Lung (tissue), 11 donors: ENCODE measurements at regions not wholly inside any gene's neighbourhood (a gene's known extent, or its start where the extent isn't known, plus 50 kb on each side); places are given as distances from the start of the nearest gene placed in this dataset.

Experiments
- ATAC-seq: fragments of 200-7000 bp; cut with Tn5 transposase; one replicate; pipeline ENCODE4 v1.9.1; 2020; ENCODE audit warnings: moderate number of reproducible peaks; ENCODE audit not compliant: insufficient read depth, low FRiP score
- DNase-seq, 3 donors: peaks; one replicate each; pipeline ENCODE4 v3.0.0-alpha.2; 2013 to 2017
- H3K27ac ChIP-seq, 2 donors: one replicate each; pipeline ENCODE4 v1.5.1; 2013; ENCODE audit warnings: mild to moderate bottlenecking in 2 of 2, moderate library complexity in 2 of 2, control low read depth in 1 of 2, inconsistent platforms in 1 of 2, low read depth in 1 of 2, low read length in 1 of 2
- H3K27me3 ChIP-seq, 3 donors: one replicate each; pipeline ENCODE4 v1.5.1; 2013; ENCODE audit warnings: low read length in 2 of 3; ENCODE audit not compliant: control insufficient read depth in 3 of 3, insufficient read depth in 3 of 3
- H3K36me3 ChIP-seq, 4 donors: one replicate each; pipeline ENCODE4 v1.5.1; 2013; ENCODE audit warnings: low read length in 4 of 4, mild to moderate bottlenecking in 1 of 4, moderate library complexity in 1 of 4; ENCODE audit not compliant: control insufficient read depth in 4 of 4, insufficient read depth in 4 of 4
- H3K4me1 ChIP-seq, 5 donors: one replicate each; pipeline ENCODE4 v1.5.1; 2013; ENCODE audit warnings: low read length in 5 of 5, mild to moderate bottlenecking in 2 of 5, moderate library complexity in 1 of 5; ENCODE audit not compliant: control insufficient read depth in 5 of 5, insufficient read depth in 5 of 5
- H3K4me3 ChIP-seq: one replicate; pipeline ENCODE4 v1.5.1; 2013; ENCODE audit warnings: mild to moderate bottlenecking, control low read depth, moderate library complexity
- H3K9ac ChIP-seq, 2 donors: one replicate each; pipeline ENCODE4 v1.5.1; 2013; ENCODE audit warnings: low read length in 2 of 2, control low read depth in 1 of 2; ENCODE audit not compliant: insufficient read depth in 1 of 2
- H3K9me3 ChIP-seq, 4 donors: one replicate each; pipeline ENCODE4 v1.5.1; 2013; ENCODE audit warnings: low read length in 3 of 4, mild to moderate bottlenecking in 1 of 4, moderate library complexity in 1 of 4; ENCODE audit not compliant: control insufficient read depth in 4 of 4, insufficient read depth in 3 of 4
- CTCF ChIP-seq: IDR thresholded peaks from 2 replicates; pipeline ENCODE4 v1.5.1; 2012; ENCODE audit warnings: mild to moderate bottlenecking; ENCODE audit errors: control extremely low read depth, extremely low read depth
- WGBS, 2 donors: extraction: QIAGEN DNeasy Blood & Tissue Kit; methylation state at CpG; one replicate each; pipeline ENCODE4 v1.1.7; 2013; 5-methylcytosine and 5-hydroxymethylcytosine counted together
- donor health status: control.
- donor health status: control.
- donor health status: Bipolar disorder and iron deficiency.
- donor health status: healthy.
- donor health status: DM: yes; HTN: yes; CAD: no.

- H3K9me3 ChIP-seq, result no peaks in the 10 kb centered on the region
- no peak for TF ChIP-seq CTCF
- no peak for ATAC-seq
- no peak for DNase-seq
- H3K9ac ChIP-seq, result no peak overlapping the region
- H3K4me3 ChIP-seq, result no peak overlapping the region
- WGBS, 2 donors, result 72 to 89% methylated on average over 1 of the region's 1 CpG
- H3K4me1 ChIP-seq, result no peaks in the 10 kb centered on the region
- no peaks in the 10 kb centered on the region for H3K36me3 ChIP-seq
- H3K27me3 ChIP-seq, result no peaks in the 10 kb centered on the region
- H3K27ac ChIP-seq, result no peak overlapping the region
These were observed 800.5 kb downstream of the LRFN5 start for GRCh38 chr14:42407153-42407552.

GRCh38 chr14:42391146-42391834 lies 784.6 kb downstream of the LRFN5 start:
- no peaks in the 10 kb centered on the region for H3K9me3 ChIP-seq
- H3K4me3 ChIP-seq, result no peak overlapping the region
- no peak for TF ChIP-seq CTCF
- no peak for ATAC-seq
- no peaks in the 10 kb centered on the region for H3K36me3 ChIP-seq
- 42 to 51% methylated on average over 3 of the region's 3 CpGs for WGBS, 2 donors
- no peak overlapping the region for H3K9ac ChIP-seq
- H3K27me3 ChIP-seq, result no peaks in the 10 kb centered on the region
- peak in 2 of 3 donors; percentile 67 for DNase-seq
- H3K27ac ChIP-seq, result no peak overlapping the region
- peaks cover 0 to 5% (median 0%) of the 10 kb centered on the region in 5 donors for H3K4me1 ChIP-seq

GRCh38 chr14:42378880-42379279 lies 772.2 kb downstream of the LRFN5 start:
- Histone ChIP-seq H3K27ac (no peak overlapping the region), H3K27me3 (no peaks in the 10 kb centered on the region)
- no peak for DNase-seq

More at GRCh38 chr14:42378880-42379279, 772.2 kb downstream of the LRFN5 start:
- Histone ChIP-seq H3K9me3 (no peaks in the 10 kb centered on the region), H3K4me3 (no peak overlapping the region), H3K36me3 (no peaks in the 10 kb centered on the region), H3K9ac (no peak overlapping the region), H3K4me1 (no peaks in the 10 kb centered on the region)
- WGBS, 2 donors, result 87 to 91% methylated on average over 4 of the region's 4 CpGs
- no peak for ATAC-seq
- no peak for TF ChIP-seq CTCF
